NT2/D1 (cell line): ENCODE measurements at regions not wholly inside any gene's neighbourhood (a gene's known extent, or its start where the extent isn't known, plus 50 kb on each side); places are given as distances from the start of the nearest gene placed in this dataset.

ENCODE experiments used
- SUZ12 ChIP-seq: IDR thresholded peaks from 2 replicates; pipeline ENCODE4 v1.6.1; 2011; ENCODE audit not compliant: insufficient read length, insufficient read depth; ENCODE audit errors: extremely low read depth
- YY1 ChIP-seq: IDR thresholded peaks from 2 replicates; pipeline ENCODE4 v1.6.1; 2011; ENCODE audit not compliant: insufficient read length, insufficient read depth
- ZNF274 ChIP-seq: IDR thresholded peaks from 2 replicates; pipeline ENCODE4 v1.6.1; 2011; ENCODE audit warnings: mild to moderate bottlenecking, low read depth, low read length

DNA sequence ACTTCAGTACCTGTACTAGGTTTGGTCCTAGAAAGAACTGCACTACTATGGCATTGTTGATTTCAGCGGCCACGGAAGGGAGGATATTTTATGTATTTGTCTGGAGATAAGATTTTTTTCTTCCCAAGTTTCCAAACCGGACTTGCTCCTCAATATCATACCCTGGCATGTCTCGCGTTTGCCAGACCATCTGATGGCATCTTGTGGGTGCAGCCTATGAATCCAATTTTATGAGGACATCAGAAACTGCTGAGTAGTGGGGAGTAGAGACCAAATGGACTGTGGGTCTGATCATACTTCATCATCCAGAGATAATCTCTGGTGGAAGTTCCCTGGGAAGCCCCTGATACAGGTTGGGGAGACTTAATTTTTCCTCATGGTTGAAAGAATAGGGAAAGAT, 716.1 kb upstream of the WWC1 start:
- TF ChIP-seq YY1 = no peak
- TF ChIP-seq SUZ12 = no peak
- no peak for TF ChIP-seq ZNF274
